HG02571 (cell line): ENCODE measurements at regions not wholly inside any gene's neighbourhood (a gene's known extent, or its start where the extent isn't known, plus 50 kb on each side); places are given as distances from the start of the nearest gene placed in this dataset.
"Not testable (repeated sequence)": the region's sequence is repeated elsewhere in the genome, so short reads cannot be mapped to it uniquely, and the experiment has no call there.

Source experiments
- ATAC-seq: cut with Tn5 transposase; IDR thresholded peaks from one replicate; pipeline ENCODE4 v1.9.1; 2021; ENCODE audit warnings: mild to moderate bottlenecking, moderate library complexity; ENCODE audit not compliant: unreplicated experiment

- ATAC-seq = no peak
Observed at GRCh38 chrX:122856205-122856604, 327.9 kb upstream of the GRIA3 start.

GRCh38 chrX:122857734-122858133 lies 326.3 kb upstream of the GRIA3 start:
- no peak for ATAC-seq

DNA sequence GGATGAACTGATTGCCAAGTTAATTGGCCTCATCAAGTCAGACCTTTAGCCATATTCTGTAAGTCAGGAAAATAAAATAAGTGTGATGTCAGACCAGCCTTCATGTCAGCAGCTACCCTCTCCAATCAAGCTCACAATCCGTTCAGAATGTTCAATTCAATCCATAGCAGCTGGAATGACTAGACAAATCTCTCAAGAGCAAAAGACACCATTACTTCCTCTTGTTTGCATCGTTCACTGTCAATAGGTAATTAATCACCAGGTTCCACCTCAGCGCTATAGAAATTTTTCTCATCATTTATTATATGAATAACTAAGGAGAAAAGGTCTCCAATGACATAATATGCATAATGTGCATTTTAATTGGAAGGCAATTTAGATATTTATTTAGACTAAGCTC lies 321.0 kb upstream of the GRIA3 start:
- no peak for ATAC-seq

- ATAC-seq = no peak
Observed at GRCh38 chrX:122866532-122866931, 317.5 kb upstream of the GRIA3 start.

GRCh38 chrX:122868631-122869030 lies 315.4 kb upstream of the GRIA3 start:
- no peak for ATAC-seq

DNA sequence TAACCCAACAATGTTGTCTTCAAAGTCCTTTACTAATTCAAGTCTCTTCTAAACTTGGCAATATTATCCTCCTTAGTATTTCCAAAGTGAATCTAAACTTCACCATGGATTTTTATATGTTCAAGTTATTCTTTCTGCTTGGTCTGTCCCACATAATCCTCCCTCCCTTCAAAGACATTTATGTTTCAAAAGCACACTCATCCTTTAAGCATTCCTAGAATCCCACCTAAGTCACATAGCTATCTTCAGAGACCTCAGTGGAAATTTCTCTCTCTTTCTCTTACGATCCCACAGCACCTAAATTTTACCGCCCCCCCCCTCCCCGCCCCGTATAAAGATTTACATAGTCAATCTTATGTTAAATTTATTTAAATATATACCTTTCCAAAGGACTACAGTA lies 314.9 kb upstream of the GRIA3 start:
- no peak for ATAC-seq

DNA sequence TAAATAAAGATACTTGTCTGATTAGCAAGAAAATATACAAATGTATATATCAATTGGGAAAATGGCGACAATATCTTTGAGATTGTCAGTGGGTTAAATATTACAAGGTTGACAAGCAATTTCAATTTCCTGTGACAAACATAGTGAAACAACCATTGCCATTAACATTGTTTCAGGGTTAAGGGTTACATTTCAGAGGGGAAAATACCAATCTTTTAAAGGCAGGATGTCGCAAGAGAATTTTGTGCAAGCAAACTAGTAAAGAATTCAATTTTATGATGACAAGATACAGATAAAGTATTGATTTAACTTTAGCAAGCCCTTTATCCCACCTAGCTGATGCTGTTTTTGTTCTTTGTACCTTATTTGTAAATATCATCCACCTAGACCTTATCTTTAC lies 305.8 kb upstream of the GRIA3 start:
- no peak for ATAC-seq

GRCh38 chrX:122880952-122881351 lies 303.1 kb upstream of the GRIA3 start:
- ATAC-seq = no peak

GRCh38 chrX:122890729-122891128 lies 293.3 kb upstream of the GRIA3 start:
- ATAC-seq = no peak

DNA sequence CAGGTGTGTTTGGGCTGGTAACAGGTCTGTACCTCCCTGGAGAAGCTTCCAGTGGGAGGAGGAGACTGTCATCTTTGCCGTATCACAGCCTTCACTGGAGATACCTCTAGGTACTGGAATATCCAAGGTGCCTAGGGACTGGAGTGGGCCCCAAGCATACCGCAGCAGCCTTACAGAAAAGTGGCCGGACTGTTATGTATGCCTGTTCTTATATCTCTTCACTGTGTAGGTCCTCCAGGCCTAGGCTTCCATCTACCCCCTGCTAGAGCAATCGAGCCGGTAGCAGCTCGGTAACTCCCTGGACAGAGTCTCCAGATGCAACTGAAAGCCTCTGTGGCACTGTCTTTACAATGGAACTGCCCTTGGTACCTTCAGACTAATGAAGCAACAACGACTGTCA lies 277.4 kb upstream of the GRIA3 start:
- no peak for ATAC-seq

GRCh38 chrX:122907375-122907774 lies 276.7 kb upstream of the GRIA3 start:
- no peak for ATAC-seq

DNA sequence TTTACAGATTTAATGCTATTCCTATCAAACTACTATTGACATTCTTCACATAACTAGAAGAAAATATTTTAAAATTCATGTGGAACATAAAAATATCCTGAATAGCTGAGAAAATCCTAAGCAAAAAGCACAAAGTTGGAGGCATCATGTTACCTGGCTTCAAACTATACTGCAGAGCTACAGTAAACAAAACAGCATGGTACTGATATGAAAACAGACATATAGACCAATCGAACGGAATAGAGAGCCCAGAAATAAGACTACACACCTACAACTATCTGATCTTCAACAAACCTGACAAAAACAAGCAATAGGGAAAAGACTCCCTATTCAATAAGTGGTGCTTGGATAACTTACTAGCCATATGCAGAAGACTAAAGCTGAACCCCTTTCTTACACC lies 273.4 kb upstream of the GRIA3 start:
- no peak for ATAC-seq

DNA sequence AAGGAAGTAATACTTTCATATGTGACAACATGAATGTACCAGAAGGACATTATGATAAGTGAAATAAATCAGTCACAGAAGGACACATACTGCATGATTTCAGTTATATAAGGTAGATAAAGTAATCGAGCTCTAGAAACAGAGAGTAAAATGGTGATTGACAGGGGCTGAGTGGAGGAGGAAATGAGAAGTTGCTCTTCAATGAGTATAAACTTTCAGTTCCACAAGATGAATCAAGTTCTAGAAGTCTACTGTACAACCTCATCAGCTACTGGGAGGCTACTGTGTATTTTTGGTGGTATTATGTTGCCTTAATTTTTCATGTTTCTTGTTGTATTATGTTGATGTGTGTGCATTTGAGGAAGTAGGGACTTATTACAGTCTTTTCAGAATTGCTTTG lies 270.9 kb upstream of the GRIA3 start:
- ATAC-seq = no peak

- ATAC-seq = no peak
Observed at GRCh38 chrX:122913764-122914163, 270.3 kb upstream of the GRIA3 start.

DNA sequence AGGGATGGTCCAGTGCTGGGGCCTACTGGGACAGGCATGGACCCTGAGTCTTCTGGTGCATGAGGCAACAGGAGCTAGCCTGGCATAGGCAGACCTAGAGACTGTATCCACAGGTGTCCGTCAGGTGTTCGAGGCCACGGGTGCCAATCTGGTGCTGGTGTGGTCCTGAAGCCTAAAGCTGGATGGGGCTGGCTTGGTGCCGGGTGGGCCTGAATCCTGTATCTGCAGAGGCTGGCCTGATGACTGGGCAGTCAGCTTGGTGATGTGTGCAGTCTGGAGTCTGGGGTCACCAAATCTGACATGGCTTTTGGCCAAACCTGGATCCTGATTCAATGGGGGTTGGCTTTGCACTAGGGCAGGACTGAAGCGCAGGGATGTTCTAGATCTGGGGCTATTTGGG lies 269.8 kb upstream of the GRIA3 start:
- no peak for ATAC-seq

DNA sequence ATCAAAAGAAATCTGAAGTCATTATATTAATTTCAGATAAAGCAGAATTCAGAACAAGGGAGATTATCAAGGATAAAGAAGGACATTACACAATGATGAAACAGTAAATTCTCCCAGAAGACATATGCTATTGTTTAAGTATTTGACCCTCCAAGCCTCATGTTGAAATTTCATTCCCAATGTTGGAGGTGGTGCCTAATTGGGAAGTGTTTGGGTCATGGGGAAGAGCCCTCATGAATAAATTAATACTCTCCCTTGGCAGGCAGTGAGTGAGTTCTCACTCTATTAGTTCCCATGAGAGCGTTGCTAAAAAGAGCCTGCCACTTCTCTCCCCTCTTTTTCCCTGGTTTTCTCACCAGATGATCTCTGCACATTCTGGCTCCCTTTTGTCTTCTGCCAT lies 249.9 kb upstream of the GRIA3 start:
- ATAC-seq = no peak

DNA sequence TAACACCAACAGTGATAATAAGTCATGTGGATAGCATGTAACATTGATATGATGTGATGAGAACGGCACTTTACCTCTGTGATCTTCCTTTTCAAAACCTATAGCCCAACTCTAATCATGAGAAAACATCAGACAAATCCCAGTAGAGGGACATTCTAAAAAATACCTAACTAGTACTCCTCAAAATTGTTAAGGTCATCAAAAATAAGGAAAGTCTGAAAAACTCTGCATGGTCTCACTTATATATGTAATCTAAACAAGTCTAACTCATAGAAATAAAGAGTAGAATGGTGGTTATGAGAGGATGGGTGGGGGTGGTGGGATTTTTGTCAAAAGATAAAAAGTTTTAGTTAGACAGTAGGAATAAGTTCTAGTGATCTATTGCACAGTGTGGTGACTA lies 243.9 kb upstream of the GRIA3 start:
- ATAC-seq = no peak

- no peak for ATAC-seq
Observed at GRCh38 chrX:122941806-122942205, 242.3 kb upstream of the GRIA3 start.

DNA sequence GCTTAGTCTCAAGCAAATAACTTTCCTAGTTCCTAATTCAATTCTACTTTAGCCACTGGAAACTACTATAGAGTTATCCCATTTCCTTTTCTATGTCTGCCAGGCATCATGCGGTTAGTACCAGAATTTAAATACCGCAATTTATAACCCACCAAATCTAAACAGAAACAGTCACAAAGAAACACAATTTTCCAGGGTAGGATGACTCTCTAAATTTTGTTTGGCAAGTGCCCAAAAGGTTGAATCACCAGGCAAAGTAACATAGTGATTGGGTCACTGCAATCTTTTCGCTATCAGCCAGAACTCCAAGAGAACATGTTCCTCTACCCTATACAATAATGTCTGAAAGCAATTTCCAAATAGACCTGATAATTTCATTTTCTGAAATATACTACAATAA lies 240.2 kb upstream of the GRIA3 start:
- ATAC-seq = no peak

DNA sequence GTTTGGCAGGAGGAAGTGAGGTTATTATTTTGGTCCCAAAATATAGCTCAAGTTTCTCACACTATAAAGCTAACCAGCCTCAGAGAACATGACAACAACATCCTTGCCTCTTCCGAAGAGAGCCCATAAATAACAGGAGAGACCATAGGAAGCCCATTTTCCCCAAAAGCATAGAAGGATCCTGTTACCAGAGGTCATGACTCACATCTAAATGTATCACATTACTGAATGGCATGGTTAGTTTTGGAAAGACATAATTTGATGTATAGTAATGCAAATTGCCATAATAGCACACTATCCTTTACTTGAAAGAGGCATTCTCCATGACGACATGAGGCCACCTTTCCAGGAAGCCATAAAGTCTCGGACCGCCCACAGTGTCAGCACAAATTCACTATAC lies 238.8 kb upstream of the GRIA3 start:
- no peak for ATAC-seq

DNA sequence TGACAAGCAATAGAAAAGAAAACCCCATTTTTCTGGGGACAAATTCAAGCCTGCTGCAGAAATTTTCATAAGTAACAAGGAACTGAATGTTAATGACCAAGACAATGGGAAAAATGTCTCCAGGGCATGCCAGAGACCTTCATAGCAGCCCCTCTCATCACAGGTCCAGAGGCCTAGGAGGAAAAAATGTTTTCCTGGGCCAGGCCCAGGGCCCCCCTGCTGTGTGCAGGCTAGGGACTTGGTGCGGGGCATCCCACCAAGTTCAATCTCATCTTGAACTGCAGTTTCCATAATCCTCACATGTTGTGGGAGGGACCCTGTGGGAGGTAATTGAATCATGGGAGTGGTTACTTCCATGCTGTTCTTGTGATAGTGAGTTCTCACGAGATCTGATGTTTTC lies 211.5 kb upstream of the GRIA3 start:
- no peak for ATAC-seq

GRCh38 chrX:122982521-122982920 lies 201.6 kb upstream of the GRIA3 start:
- no peak for ATAC-seq

GRCh38 chrX:123002844-123003243 lies 181.2 kb upstream of the GRIA3 start:
- not testable (repeated sequence) for ATAC-seq

DNA sequence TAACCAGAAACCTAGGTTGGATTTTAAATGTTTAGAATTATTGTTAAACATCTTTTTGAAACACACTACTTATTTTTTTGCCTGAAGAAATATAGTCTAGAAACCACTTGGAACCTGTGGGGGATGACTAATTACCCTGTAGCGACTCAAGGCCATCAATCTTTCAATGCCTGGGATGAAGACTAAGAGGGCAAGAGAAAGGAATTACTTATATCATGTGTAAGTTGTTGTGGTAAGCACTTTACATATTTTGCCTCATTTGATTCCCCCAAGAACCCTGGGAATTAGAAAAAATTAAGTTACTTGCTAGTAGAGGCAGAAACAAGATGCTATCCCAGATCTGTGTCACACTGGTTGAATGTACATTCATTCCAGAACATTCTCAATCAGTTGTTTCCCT lies 170.9 kb upstream of the GRIA3 start:
- ATAC-seq = no peak
